GM23248 (cell line): ENCODE measurements at regions not wholly inside any gene's neighbourhood (a gene's known extent, or its start where the extent isn't known, plus 50 kb on each side); places are given as distances from the start of the nearest gene placed in this dataset.
A peak's percentile ranks its signal among the peaks of the same experiment; 100 is the strongest.

Experiments
- DNase-seq: peaks from one replicate; pipeline ENCODE4 v3.0.0-alpha.2; 2015
- H2AFZ ChIP-seq: fragments of 200-600 bp; sonication (generic); 2 replicates; pipeline ENCODE4 v1.6.1; 2016; ENCODE audit warnings: antibody characterized with exemption
- H3F3A ChIP-seq: fragments of 200-600 bp; sonication (generic); 2 replicates; pipeline ENCODE4 v1.6.1; 2016; ENCODE audit warnings: mild to moderate bottlenecking, antibody characterized with exemption, mixed run types; ENCODE audit not compliant: insufficient read depth
- H3K27ac ChIP-seq: fragments of 200-600 bp; sonication (generic); 2 replicates; pipeline ENCODE4 v1.5.1; 2016; ENCODE audit warnings: mild to moderate bottlenecking
- H3K27me3 ChIP-seq: fragments of 200-600 bp; sonication (generic); replicated peaks from 2 replicates; pipeline ENCODE4 v1.6.1; 2016; ENCODE audit warnings: mild to moderate bottlenecking; ENCODE audit not compliant: insufficient read depth
- H3K36me3 ChIP-seq: fragments of 200-600 bp; sonication (generic); 2 replicates; pipeline ENCODE4 v1.6.1; 2016; ENCODE audit warnings: low read depth, mild to moderate bottlenecking
- H3K4me1 ChIP-seq: fragments of 200-600 bp; sonication (generic); 2 replicates; pipeline ENCODE4 v1.6.1; 2016; ENCODE audit warnings: mild to moderate bottlenecking; ENCODE audit not compliant: insufficient read depth
- H3K4me2 ChIP-seq: fragments of 200-600 bp; sonication (generic); one replicate; pipeline ENCODE4 v1.6.1; 2016; ENCODE audit warnings: mild to moderate bottlenecking; ENCODE audit not compliant: unreplicated experiment
- H3K4me3 ChIP-seq: fragments of 200-600 bp; sonication (generic); 2 replicates; pipeline ENCODE4 v1.5.1; 2016; ENCODE audit warnings: mild to moderate bottlenecking
- H3K79me2 ChIP-seq: fragments of 200-600 bp; sonication (generic); 2 replicates; pipeline ENCODE4 v1.6.1; 2016; ENCODE audit warnings: mild to moderate bottlenecking; ENCODE audit not compliant: insufficient read depth
- H3K9ac ChIP-seq: fragments of 200-600 bp; sonication (generic); 2 replicates; pipeline ENCODE4 v1.6.1; 2016; ENCODE audit warnings: mild to moderate bottlenecking
- H3K9me2 ChIP-seq: fragments of 200-600 bp; sonication (generic); 2 replicates; pipeline ENCODE4 v1.6.1; 2016; ENCODE audit warnings: mixed run types, mild to moderate bottlenecking, moderate library complexity; ENCODE audit not compliant: insufficient read depth
- H3K9me3 ChIP-seq: fragments of 200-600 bp; sonication (generic); one replicate; pipeline ENCODE4 v1.6.1; 2017; ENCODE audit warnings: low read depth
- H4K20me1 ChIP-seq: fragments of 200-600 bp; sonication (generic); 2 replicates; pipeline ENCODE4 v1.6.0; 2016; ENCODE audit not compliant: insufficient read depth
- EZH2 ChIP-seq: fragments of 200-600 bp; sonication (generic); IDR thresholded peaks from 2 replicates; pipeline ENCODE4 v1.6.1; 2018; ENCODE audit warnings: antibody characterized with exemption, mild to moderate bottlenecking; ENCODE audit not compliant: insufficient read depth, poor library complexity, severe bottlenecking
- EZH2phosphoT487 ChIP-seq: fragments of 200-600 bp; sonication (generic); IDR thresholded peaks from 2 replicates; pipeline ENCODE4 v1.6.1; 2018; ENCODE audit warnings: antibody characterized with exemption, moderate library complexity, mild to moderate bottlenecking, low read depth; ENCODE audit not compliant: insufficient read depth
- WGBS, 2 experiments: methylation state at CpG; one replicate each; pipeline ENCODE4 v1.1.6; 2015 to 2017; ENCODE audit warnings: low lambda C conversion rate in 2 of 2, low coverage in 1 of 2; ENCODE audit errors: missing lambda C conversion rate in 2 of 2; 5-methylcytosine and 5-hydroxymethylcytosine counted together
- in situ Hi-C: fragments of 300-500 bp; cut with MboI; formaldehyde crosslinking; loops from 2 replicates; pipeline ENCODE4 v1.15.0; 2020

GRCh38 chr6:11398451-11399326, 138.9 kb upstream of the TMEM170B start:
- no peaks in the 10 kb centered on the region for H3K9me2 ChIP-seq
- no peaks in the 10 kb centered on the region for H3K9me3 ChIP-seq
- in situ Hi-C loops, result no loop called here
- H3K4me3 ChIP-seq, result no peak overlapping the region
- H2AFZ ChIP-seq, result no peak overlapping the region
- no peaks in the 10 kb centered on the region for H3F3A ChIP-seq
- no peak overlapping the region for H3K9ac ChIP-seq
- H3K4me2 ChIP-seq, result no peak overlapping the region
- H4K20me1 ChIP-seq, result no peaks in the 10 kb centered on the region
- peaks cover 10% of the 10 kb centered on the region for H3K4me1 ChIP-seq
- WGBS, 2 experiments, result 38 to 43% methylated on average over 6 of the region's 6 CpGs
- H3K79me2 ChIP-seq, result no peaks in the 10 kb centered on the region
- TF ChIP-seq EZH2 (no peak), EZH2phosphoT487 (no peak)
- H3K36me3 ChIP-seq, result no peaks in the 10 kb centered on the region
- no peak overlapping the region for H3K27ac ChIP-seq
- no peak for DNase-seq
- H3K27me3 ChIP-seq, result no peaks in the 10 kb centered on the region

- Histone ChIP-seq H3K79me2 (no peaks in the 10 kb centered on the region), H3K9me3 (no peaks in the 10 kb centered on the region), H3K27ac (no peak overlapping the region), H3K27me3 (no peaks in the 10 kb centered on the region), H2AFZ (no peak overlapping the region), H3K36me3 (no peaks in the 10 kb centered on the region), H3K9ac (no peak overlapping the region), H3K9me2 (no peaks in the 10 kb centered on the region), H3K4me1 (peaks cover 12% of the 10 kb centered on the region), H3F3A (no peaks in the 10 kb centered on the region), H4K20me1 (no peaks in the 10 kb centered on the region), H3K4me3 (no peak overlapping the region), H3K4me2 (no peak overlapping the region)
- no peak for TF ChIP-seq EZH2phosphoT487
- TF ChIP-seq EZH2, result no peak
- 80% methylated on average over 5 of the region's 5 CpGs for WGBS, 2 experiments
- in situ Hi-C loops, result no loop called here
- no peak for DNase-seq
These were observed 139.7 kb upstream of the TMEM170B start for GRCh38 chr6:11397622-11398450.

GRCh38 chr6:11396860-11397259, 140.7 kb upstream of the TMEM170B start:
- no peaks in the 10 kb centered on the region for H3K36me3 ChIP-seq
- no peaks in the 10 kb centered on the region for H3K9me2 ChIP-seq
- H3K4me3 ChIP-seq, result no peak overlapping the region
- H2AFZ ChIP-seq, result no peak overlapping the region
- in situ Hi-C loops, result no loop called here
- 63 to 72% methylated on average over 3 of the region's 3 CpGs for WGBS, 2 experiments
- H3K79me2 ChIP-seq, result no peaks in the 10 kb centered on the region
- H4K20me1 ChIP-seq, result no peaks in the 10 kb centered on the region
- no peak overlapping the region for H3K27ac ChIP-seq
- peaks cover 12% of the 10 kb centered on the region for H3K4me1 ChIP-seq
- no peak overlapping the region for H3K4me2 ChIP-seq
- no peak overlapping the region for H3K9ac ChIP-seq
- H3K27me3 ChIP-seq, result no peaks in the 10 kb centered on the region
- DNase-seq, result no peak
- TF ChIP-seq EZH2phosphoT487, result no peak
- no peaks in the 10 kb centered on the region for H3F3A ChIP-seq
- H3K9me3 ChIP-seq, result no peaks in the 10 kb centered on the region

- peaks cover 12% of the 10 kb centered on the region for H3K4me1 ChIP-seq
- TF ChIP-seq EZH2, result no peak
- TF ChIP-seq EZH2phosphoT487, result no peak
- no peaks in the 10 kb centered on the region for H3K79me2 ChIP-seq
- no peaks in the 10 kb centered on the region for H4K20me1 ChIP-seq
- no peaks in the 10 kb centered on the region for H3F3A ChIP-seq
- peak overlapping the region; percentile 43 for H3K4me2 ChIP-seq
- H3K27me3 ChIP-seq, result no peaks in the 10 kb centered on the region
- H3K9me2 ChIP-seq, result no peaks in the 10 kb centered on the region
- no peak overlapping the region for H3K27ac ChIP-seq
- H2AFZ ChIP-seq, result no peak overlapping the region
- WGBS, 2 experiments, result 66 to 76% methylated on average over 7 of the region's 7 CpGs
- DNase-seq, result peak; percentile 49
- H3K9ac ChIP-seq, result no peak overlapping the region
- no peak overlapping the region for H3K4me3 ChIP-seq
- in situ Hi-C loops, result no loop called here
- no peaks in the 10 kb centered on the region for H3K9me3 ChIP-seq
- H3K36me3 ChIP-seq, result no peaks in the 10 kb centered on the region
These were observed 143.6 kb upstream of the TMEM170B start for GRCh38 chr6:11393713-11394627.
